ENCODE measurements at regions not wholly inside any gene's neighbourhood (a gene's known extent, or its start where the extent isn't known, plus 50 kb on each side); places are given as distances from the start of the nearest gene placed in this dataset.

DNA sequence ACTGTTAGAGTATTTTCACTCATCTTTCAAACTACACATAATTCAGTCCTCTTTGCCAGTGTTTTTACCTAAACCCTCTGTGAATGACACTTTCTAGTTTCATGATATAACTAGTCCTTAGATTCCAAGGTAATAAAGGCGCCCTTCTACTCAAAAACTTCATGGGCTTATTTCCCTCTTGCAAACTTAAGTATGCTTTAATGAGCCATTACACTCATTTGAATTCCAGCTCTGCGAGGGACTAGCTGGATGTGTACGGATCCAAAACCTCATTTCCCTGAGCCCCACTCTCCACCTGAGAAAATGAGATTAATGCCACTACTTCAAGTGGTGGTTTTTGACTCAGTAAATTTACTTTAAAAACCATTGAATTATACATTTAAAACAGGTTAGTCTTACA lies 141.1 kb downstream of the NDUFA12 start:
- no peaks in the 10 kb centered on the region for H3K9me3 ChIP-seq (ENCODE audit: control insufficient read depth in 1 of 2, insufficient read depth in 1 of 2, low read depth in 1 of 2, low read length in 2 of 2)
- BruUV-seq (replicated peaks), result no TSS peak
- DNase-seq (ENCODE audit: low read depth, low spot score) (no peak), ATAC-seq (no peak)
- H3K9me2 ChIP-seq (ENCODE audit: insufficient read depth), result no peaks in the 10 kb centered on the region
- no peak for TF ChIP-seq CBX3 (IDR thresholded peaks at IDR 0.05; ENCODE audit: low read depth)
- TF ChIP-seq, protein P1, sequence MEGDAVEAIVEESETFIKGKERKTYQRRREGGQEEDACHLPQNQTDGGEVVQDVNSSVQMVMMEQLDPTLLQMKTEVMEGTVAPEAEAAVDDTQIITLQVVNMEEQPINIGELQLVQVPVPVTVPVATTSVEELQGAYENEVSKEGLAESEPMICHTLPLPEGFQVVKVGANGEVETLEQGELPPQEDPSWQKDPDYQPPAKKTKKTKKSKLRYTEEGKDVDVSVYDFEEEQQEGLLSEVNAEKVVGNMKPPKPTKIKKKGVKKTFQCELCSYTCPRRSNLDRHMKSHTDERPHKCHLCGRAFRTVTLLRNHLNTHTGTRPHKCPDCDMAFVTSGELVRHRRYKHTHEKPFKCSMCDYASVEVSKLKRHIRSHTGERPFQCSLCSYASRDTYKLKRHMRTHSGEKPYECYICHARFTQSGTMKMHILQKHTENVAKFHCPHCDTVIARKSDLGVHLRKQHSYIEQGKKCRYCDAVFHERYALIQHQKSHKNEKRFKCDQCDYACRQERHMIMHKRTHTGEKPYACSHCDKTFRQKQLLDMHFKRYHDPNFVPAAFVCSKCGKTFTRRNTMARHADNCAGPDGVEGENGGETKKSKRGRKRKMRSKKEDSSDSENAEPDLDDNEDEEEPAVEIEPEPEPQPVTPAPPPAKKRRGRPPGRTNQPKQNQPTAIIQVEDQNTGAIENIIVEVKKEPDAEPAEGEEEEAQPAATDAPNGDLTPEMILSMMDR (IDR thresholded peaks at IDR 0.05 in 2 of 3, conservative IDR thresholded peaks at IDR 0.05 in 1 of 3; ENCODE audit: borderline replicate concordance in 1 of 3, insufficient read depth in 1 of 3, low read depth in 2 of 3, low read length in 2 of 3), result no peak
- TF ChIP-seq ZFX (IDR thresholded peaks at IDR 0.05), result no peak
- no peak for TF ChIP-seq FOSL1 (IDR thresholded peaks at IDR 0.05; ENCODE audit: low read depth)
- TF ChIP-seq, protein P2, sequence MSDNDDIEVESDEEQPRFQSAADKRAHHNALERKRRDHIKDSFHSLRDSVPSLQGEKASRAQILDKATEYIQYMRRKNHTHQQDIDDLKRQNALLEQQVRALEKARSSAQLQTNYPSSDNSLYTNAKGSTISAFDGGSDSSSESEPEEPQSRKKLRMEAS (IDR thresholded peaks at IDR 0.05), result no peak
- TF ChIP-seq TCF7L2 (IDR thresholded peaks at IDR 0.05; ENCODE audit: borderline replicate concordance, extremely low read depth, insufficient read depth, insufficient read length), result no peak
- TF ChIP-seq ZNF274 (IDR thresholded peaks at IDR 0.05; ENCODE audit: low read depth, low read length), result no peak
- no peak for TF ChIP-seq EZH2 (IDR thresholded peaks at IDR 0.05)
- TF ChIP-seq YY1 (IDR thresholded peaks at IDR 0.05; ENCODE audit: extremely low read depth, insufficient replicate concordance, low read depth, low read length), result no peak
- TF ChIP-seq POLR2AphosphoS5 (IDR thresholded peaks at IDR 0.05; ENCODE audit: low read depth, low read length), result no peak
- TF ChIP-seq SRF (IDR thresholded peaks at IDR 0.05; ENCODE audit: low read depth), result no peak
- no peak for TF ChIP-seq EGR1 (IDR thresholded peaks at IDR 0.05; ENCODE audit: low read depth)
- no peak for TF ChIP-seq JUND (IDR thresholded peaks at IDR 0.05)
- no peak for TF ChIP-seq POLR2A (IDR thresholded peaks at IDR 0.05; ENCODE audit: borderline replicate concordance, extremely low read depth, insufficient read depth, insufficient read length)
- no peak for TF ChIP-seq RAD21 (IDR thresholded peaks at IDR 0.05; ENCODE audit: low read depth)
- no peak for TF ChIP-seq ELF1 (IDR thresholded peaks at IDR 0.05; ENCODE audit: borderline replicate concordance, low read depth)
- no peaks in the 10 kb centered on the region for H3K36me3 ChIP-seq (ENCODE audit: control insufficient read depth in 1 of 2, insufficient read depth in 2 of 2, low read length in 2 of 2)
- H3K27me3 ChIP-seq (ENCODE audit: insufficient read depth, low read length), result no peaks in the 10 kb centered on the region
- H3K4me2 ChIP-seq (ENCODE audit: low read length), result no peak overlapping the region
- POLR2A ChIA-PET, result no interaction called here
- RAD21 ChIA-PET (ENCODE audit: low non-redundant PET in 1 of 2, low total read pairs in 2 of 2, uncharacterized antibody in 2 of 2, unreplicated experiment in 2 of 2), result no interaction called here
- no peak overlapping the region for H3K9ac ChIP-seq (ENCODE audit: low read length)
- no peak overlapping the region for H3K27ac ChIP-seq (ENCODE audit: low read depth, low read length)
- H4K20me1 ChIP-seq (ENCODE audit: insufficient read depth), result no peaks in the 10 kb centered on the region
- intact Hi-C loops (cut with micrococcal nuclease), result no loop called here
- CTCF ChIA-PET, result no interaction called here
- H2AFZ ChIP-seq (ENCODE audit: low read depth, low read length, poor library complexity, severe bottlenecking), result no peak overlapping the region
- H3K79me2 ChIP-seq (ENCODE audit: insufficient read depth, low read length), result no peaks in the 10 kb centered on the region
- H3K4me3 ChIP-seq (replicated peaks in 1 of 2; ENCODE audit: low read depth in 1 of 2, low read length in 2 of 2), result no peak overlapping the region
- H3K4me1 ChIP-seq (ENCODE audit: control insufficient read depth in 1 of 2, insufficient read depth in 2 of 2, low read length in 2 of 2), result no peaks in the 10 kb centered on the region

All from HCT116 (cell line).